Raji (cell line): ENCODE measurements at regions not wholly inside any gene's neighbourhood (a gene's known extent, or its start where the extent isn't known, plus 50 kb on each side); places are given as distances from the start of the nearest gene placed in this dataset.

Source experiments
- POLR2A ChIP-seq: IDR thresholded peaks from 2 replicates; pipeline ENCODE4 v1.6.1; 2011; ENCODE audit warnings: low read depth, low read length, control low read depth; ENCODE audit not compliant: insufficient read depth

GRCh38 chr3:31270010-31270409 is 262.7 kb upstream of the STT3B start:
- no peak for TF ChIP-seq POLR2A

- no peak for TF ChIP-seq POLR2A
Observed at GRCh38 chr3:31274326-31275024, 258.2 kb upstream of the STT3B start.

DNA sequence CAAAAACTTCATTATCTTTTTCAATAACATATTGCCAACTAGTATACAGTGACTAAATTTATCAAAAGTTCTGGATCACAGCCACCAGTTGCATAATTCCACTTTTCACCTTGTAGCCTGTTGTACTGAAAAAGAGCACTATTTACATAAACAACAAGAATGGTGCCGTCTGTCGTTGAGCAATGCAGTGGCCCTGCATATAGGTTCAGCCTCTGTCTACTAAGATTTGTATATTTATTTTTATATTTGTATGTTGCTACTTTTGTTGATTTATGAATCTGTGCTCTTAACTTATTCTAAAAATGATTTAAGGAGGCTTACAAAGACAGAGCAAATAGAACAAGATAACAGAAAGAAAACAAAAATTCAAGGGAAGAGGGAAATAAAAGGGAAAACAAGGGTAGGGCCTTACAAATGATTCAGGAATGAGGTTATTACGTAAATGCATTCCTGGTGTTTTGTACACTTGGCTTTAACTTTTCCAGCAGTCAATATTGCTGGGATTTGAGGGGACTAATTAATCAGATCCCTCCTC is 257.6 kb upstream of the STT3B start:
- no peak for TF ChIP-seq POLR2A

GRCh38 chr3:31275583-31275982 is 257.1 kb upstream of the STT3B start:
- TF ChIP-seq POLR2A, result no peak

DNA sequence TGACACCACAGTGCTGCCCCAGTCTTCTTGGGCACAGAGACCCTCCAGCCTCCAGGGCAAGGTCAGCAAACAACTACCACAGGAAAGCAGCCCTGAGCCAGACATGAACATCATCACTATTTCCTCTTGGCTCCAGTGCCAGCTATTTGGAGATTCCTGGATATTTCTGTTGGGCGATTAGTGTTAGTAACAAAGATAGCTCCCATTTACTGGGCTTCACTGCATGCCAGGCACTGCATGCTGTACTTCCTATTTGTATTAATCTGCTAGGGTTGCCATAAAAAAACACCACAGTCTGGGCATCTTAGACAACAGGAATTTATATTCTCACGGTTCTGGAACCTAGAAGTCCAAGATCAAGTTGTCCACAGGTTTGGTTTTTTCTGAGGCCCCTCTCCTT is 255.1 kb upstream of the STT3B start:
- TF ChIP-seq POLR2A, result no peak

DNA sequence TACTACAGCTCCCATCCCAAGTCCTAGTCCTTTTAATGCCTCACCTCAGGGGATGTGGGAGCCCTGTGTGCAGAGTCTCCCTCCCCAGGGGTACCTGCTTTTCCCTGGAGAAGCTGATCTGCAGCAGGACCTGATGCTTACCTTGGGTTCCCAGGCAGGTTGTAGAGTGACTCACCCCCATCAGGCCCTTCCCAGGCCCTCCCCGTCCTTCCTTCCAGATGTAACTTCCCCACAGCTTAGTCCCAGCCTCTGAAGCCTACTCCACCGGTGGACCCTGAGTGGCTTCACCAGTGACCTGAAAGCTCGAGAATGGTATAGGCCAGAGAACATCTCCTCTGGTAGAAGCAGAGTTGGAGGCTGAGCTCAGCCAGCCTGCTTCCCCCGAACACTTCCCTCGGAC is 254.2 kb upstream of the STT3B start:
- TF ChIP-seq POLR2A, result no peak

DNA sequence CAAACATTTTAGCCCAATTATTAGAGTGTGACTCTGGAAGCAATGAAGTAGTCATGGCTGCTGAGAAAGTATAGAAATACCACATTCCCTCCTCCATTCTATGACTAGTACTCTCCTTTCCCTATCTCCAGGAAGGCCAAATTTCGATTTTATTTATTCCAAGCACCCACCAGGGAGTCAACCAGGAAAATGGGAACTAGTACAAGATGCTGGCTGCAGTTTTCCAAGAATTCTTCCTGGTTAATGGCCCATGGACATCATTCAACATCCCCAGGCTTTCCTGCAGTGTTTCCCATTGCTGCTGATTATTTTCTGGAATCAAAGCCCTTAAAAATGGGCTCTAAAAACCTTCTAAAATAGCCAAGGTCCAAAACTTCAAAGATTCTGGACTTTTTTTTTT is 247.9 kb upstream of the STT3B start:
- TF ChIP-seq POLR2A, result no peak

DNA sequence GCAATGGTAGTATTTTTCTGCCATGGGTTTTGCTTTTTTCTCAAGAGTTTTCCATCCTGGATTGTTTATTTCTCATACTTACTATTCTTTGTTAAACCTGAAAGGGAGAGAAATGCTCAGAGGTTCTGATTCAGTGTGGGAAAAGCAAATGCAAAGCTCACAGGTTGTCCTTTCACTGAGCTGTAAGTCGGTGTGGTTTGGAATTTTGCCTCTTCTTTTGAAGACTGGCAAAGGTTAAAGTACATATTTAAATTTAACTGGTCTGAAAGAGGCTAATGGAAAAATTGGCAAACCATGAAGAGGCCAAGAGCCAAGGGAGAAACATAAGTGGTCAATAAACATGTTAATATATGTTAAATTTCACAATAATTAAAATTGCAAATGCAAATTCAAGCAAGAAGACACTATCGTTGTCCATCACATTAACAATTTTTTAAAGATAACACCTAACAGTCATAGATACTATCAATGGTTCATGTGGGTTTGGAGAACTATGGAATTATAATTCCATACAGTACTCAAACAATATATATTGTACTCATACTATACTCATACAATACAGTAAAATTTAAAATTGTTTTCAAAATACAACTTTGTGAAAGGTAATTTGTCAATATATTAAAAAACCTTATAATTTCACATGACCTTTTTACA is 246.8 kb upstream of the STT3B start:
- TF ChIP-seq POLR2A, result no peak

- TF ChIP-seq POLR2A, result no peak
Observed at GRCh38 chr3:31288224-31288623, 244.5 kb upstream of the STT3B start.

GRCh38 chr3:31288641-31289100 is 244.1 kb upstream of the STT3B start:
- no peak for TF ChIP-seq POLR2A

DNA sequence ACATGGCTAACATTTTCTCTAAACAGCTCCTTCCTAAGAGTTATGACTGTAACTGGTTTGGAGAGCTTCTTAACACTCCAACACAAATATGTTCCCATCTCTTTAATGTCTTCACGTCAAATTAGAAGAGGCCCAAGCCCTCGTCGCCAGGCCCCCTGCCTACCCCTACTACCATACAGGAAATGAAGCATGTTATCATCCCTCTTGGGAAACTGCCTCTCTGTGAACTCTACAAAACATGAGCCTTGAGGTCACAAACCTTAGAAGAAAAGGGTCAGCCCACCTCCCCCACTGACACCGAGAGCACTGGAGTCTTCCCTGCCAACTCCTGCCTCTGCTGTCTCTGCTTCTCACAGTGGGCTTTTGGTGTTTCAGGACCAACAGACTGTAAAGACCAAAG is 243.1 kb upstream of the STT3B start:
- TF ChIP-seq POLR2A, result no peak

DNA sequence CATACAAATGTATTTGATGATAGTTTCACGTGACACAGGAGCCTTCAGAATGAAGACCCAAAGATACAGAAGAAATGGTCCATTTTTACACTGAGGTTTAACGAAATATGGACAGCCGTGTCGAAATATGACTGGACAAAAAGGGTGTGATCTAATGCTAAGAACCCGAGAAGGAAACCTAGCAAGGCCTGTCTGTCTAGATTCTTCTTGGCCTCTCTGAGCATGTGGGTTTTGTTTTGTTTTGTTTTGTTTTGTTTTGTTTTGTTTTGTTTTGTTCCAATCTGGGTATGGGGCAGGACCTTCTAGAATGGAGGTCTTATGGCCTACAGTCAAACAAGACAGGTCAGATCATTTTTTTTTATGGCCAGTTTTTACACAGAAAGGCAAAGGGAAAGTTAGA is 242.7 kb upstream of the STT3B start:
- TF ChIP-seq POLR2A, result no peak

GRCh38 chr3:31291818-31292217 is 240.9 kb upstream of the STT3B start:
- no peak for TF ChIP-seq POLR2A

- TF ChIP-seq POLR2A, result no peak
Observed at GRCh38 chr3:31294430-31295149, 238.1 kb upstream of the STT3B start.

DNA sequence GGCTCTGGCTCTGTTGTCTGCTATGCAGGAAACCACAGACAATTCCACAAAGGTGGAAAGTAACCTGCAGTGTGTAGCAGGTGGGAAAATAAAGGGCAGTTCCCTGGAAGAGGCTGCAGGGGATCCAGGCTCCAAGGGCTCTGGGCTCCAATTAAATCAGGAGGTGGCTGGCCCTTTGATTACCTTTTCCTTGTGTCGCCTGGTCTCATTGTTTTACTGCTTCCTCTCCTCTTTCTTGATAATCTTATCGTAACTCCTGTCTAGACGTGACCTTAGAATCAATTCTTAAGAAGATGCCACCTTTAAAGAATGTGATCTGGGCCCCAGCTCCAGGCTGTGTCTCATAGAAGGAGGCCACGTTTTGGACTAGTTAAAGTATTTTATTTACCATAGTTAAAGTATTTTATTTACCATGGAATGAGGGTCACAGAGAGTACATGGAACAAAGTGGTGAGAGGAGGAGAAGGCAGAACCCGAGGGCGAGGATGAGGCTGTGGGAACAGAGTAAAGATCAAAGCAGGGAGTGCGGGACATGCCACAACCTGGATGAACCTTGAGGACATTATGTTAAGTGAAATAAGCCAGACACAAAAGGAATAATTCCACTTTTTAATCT is 237.5 kb upstream of the STT3B start:
- no peak for TF ChIP-seq POLR2A
